Psoas muscle (tissue), 7 donors: ENCODE measurements at regions not wholly inside any gene's neighbourhood (a gene's known extent, or its start where the extent isn't known, plus 50 kb on each side); places are given as distances from the start of the nearest gene placed in this dataset.

Source experiments
- ATAC-seq, 4 donors: fragments of 200-7000 bp; cut with Tn5 transposase; one replicate each; pipeline ENCODE4 v1.9.1; 2020; ENCODE audit warnings: moderate library complexity in 3 of 4, mild to moderate bottlenecking in 2 of 4
- DNase-seq, 2 donors: peaks; one replicate each; pipeline ENCODE4 v3.0.0-alpha.2; 2020
- H3K27ac ChIP-seq: fragments of 200-600 bp; one replicate; pipeline ENCODE4 v1.8.0; 2022
- H3K27me3 ChIP-seq, 3 donors: fragments of 200-600 bp in 1 of 3; one replicate each; pipeline versions ENCODE4 v1.6.1 to v1.8.0; 2013 to 2022; ENCODE audit warnings: low read length in 2 of 3, mild to moderate bottlenecking in 2 of 3, moderate library complexity in 1 of 3; ENCODE audit not compliant: insufficient read depth in 3 of 3
- H3K36me3 ChIP-seq, 2 donors: fragments of 200-600 bp in 1 of 2; one replicate each; pipeline versions ENCODE4 v1.6.1 to v1.8.0; 2013 to 2022; ENCODE audit warnings: low read depth in 1 of 2, mild to moderate bottlenecking in 1 of 2, moderate library complexity in 1 of 2; ENCODE audit not compliant: insufficient read depth in 1 of 2
- H3K4me1 ChIP-seq: fragments of 200-600 bp; one replicate; pipeline ENCODE4 v1.8.0; 2022
- H3K4me3 ChIP-seq: fragments of 200-600 bp; one replicate; pipeline ENCODE4 v1.8.0; 2022; ENCODE audit warnings: mild to moderate bottlenecking
- H3K9me3 ChIP-seq: fragments of 200-600 bp; one replicate; pipeline ENCODE4 v1.8.0; 2022
- CTCF ChIP-seq: fragments of 200-600 bp; IDR thresholded peaks from one replicate; pipeline ENCODE4 v1.8.0; 2022; ENCODE audit warnings: antibody characterized with exemption
- WGBS, 3 donors: extraction: QIAGEN DNeasy Blood & Tissue Kit; methylation state at CpG; one replicate each; pipeline versions ENCODE4 v1.1.6 to v1.1.7; 2013; 5-methylcytosine and 5-hydroxymethylcytosine counted together
- intact Hi-C, 2 donors: fragments of 100-400 bp; cut with DNase I; formaldehyde crosslinking; loops; one replicate each; pipeline versions ENCODE4 v1.11.0 to v1.14.2; 2022
- donor health status: healthy with polysubstance abuse.
- donor health status: DM: no; HTN: no; CAD: no; lungs with moderate emphysema.
- donor health status: Bipolar disorder and iron deficiency.
- donor health status: healthy.
- donor health status: DM: yes; HTN: yes; CAD: no.
- donor health status: DM: no; HTN: no; CAD: no.
- donor health status: DM: yes; HTN: yes; CAD: no.

GRCh38 chr1:22268327-22268726, 125.4 kb upstream of the WNT4 start:
- no peaks in the 10 kb centered on the region for H3K36me3 ChIP-seq
- DNase-seq (no peak), ATAC-seq (no peak)
- intact Hi-C loops: no loop called here
- peaks cover 0 to 3% (median 0%) of the 10 kb centered on the region in 3 donors for H3K27me3 ChIP-seq
- H3K4me3 ChIP-seq: no peak overlapping the region
- H3K27ac ChIP-seq: no peak overlapping the region
- TF ChIP-seq CTCF: no peak
- H3K9me3 ChIP-seq: no peaks in the 10 kb centered on the region
- WGBS, 3 donors: 70 to 83% (median 73%) methylated on average over 8 to 11 of the region's 11 CpGs
- no peaks in the 10 kb centered on the region for H3K4me1 ChIP-seq

GRCh38 chr1:22271847-22272801, 129.2 kb upstream of the WNT4 start:
- Histone ChIP-seq H3K27ac (no peak overlapping the region), H3K4me3 (no peak overlapping the region), H3K27me3 (peaks cover 0 to 2% (median 0%) of the 10 kb centered on the region in 3 donors), H3K4me1 (no peaks in the 10 kb centered on the region), H3K9me3 (no peaks in the 10 kb centered on the region), H3K36me3 (no peaks in the 10 kb centered on the region)
- intact Hi-C loops: loop anchor here in 1 of 2 donors (10.0 kb wide), 1 partner anchor 137 kb away; no protein-coding TSS in a partner anchor
- WGBS, 3 donors: 62 to 72% (median 68%) methylated on average over 6 to 8 of the region's 8 CpGs
- TF ChIP-seq CTCF: no peak
- no peak for DNase-seq
- ATAC-seq: no peak

- intact Hi-C loops: loop anchor here in 1 of 2 donors (2.0 to 10.0 kb wide), 2 partner anchors 139 to 167 kb away; no protein-coding TSS in a partner anchor
- Histone ChIP-seq H3K27ac (no peak overlapping the region), H3K27me3 (peaks cover 0 to 4% (median 0%) of the 10 kb centered on the region in 3 donors), H3K4me1 (no peaks in the 10 kb centered on the region), H3K36me3 (no peaks in the 10 kb centered on the region), H3K9me3 (no peaks in the 10 kb centered on the region), H3K4me3 (no peak overlapping the region)
- ATAC-seq (no peak), DNase-seq (no peak)
- TF ChIP-seq CTCF: no peak
- WGBS, 3 donors: 80 to 84% (median 80%) methylated on average over 8 of the region's 8 CpGs
Measured at GRCh38 chr1:22273686-22274681, 131.1 kb upstream of the WNT4 start.

- Histone ChIP-seq H3K4me1 (no peaks in the 10 kb centered on the region), H3K27me3 (peaks cover 0 to 4% (median 0%) of the 10 kb centered on the region in 3 donors), H3K4me3 (no peak overlapping the region), H3K27ac (no peak overlapping the region), H3K9me3 (no peaks in the 10 kb centered on the region), H3K36me3 (no peaks in the 10 kb centered on the region)
- WGBS, 3 donors: 78 to 88% (median 82%) methylated on average over 3 of the region's 3 CpGs
- no peak for TF ChIP-seq CTCF
- intact Hi-C loops: loop anchor here (2.0 to 10.0 kb wide), 3 partner anchors 140 to 168 kb away; no protein-coding TSS in a partner anchor
- DNase-seq: no peak
- ATAC-seq: no peak
Measured at GRCh38 chr1:22275167-22275566, 132.3 kb upstream of the WNT4 start.
